Kidney (tissue), 13 donors: ENCODE measurements at regions not wholly inside any gene's neighbourhood (a gene's known extent, or its start where the extent isn't known, plus 50 kb on each side); places are given as distances from the start of the nearest gene placed in this dataset.

Source experiments
- DNase-seq, 5 donors: peaks; one replicate each; pipeline ENCODE4 v3.0.0-alpha.2; 2013 to 2020
- FAIRE-seq: peaks from 2 replicates; lab custom pipeline; 2012; peaks lifted over from hg19 to GRCh38; lab: Jason Lieb, UNC
- H3K27ac ChIP-seq, 2 donors: one replicate each; pipeline ENCODE4 v1.7.0; 2013; ENCODE audit warnings: low read depth in 2 of 2, low read length in 2 of 2, inconsistent platforms in 1 of 2
- H3K27me3 ChIP-seq: one replicate; pipeline ENCODE4 v1.7.1; 2013; ENCODE audit warnings: low read length, inconsistent platforms; ENCODE audit not compliant: control insufficient read depth, insufficient read depth
- H3K36me3 ChIP-seq, 3 donors: one replicate each; pipeline versions ENCODE4 v1.7.0 to v1.7.1; 2013; ENCODE audit warnings: low read length in 3 of 3, control low read depth in 1 of 3, inconsistent platforms in 1 of 3; ENCODE audit not compliant: insufficient read depth in 3 of 3, control insufficient read depth in 2 of 3
- H3K4me1 ChIP-seq, 3 donors: one replicate each; pipeline versions ENCODE4 v1.7.0 to v1.7.1; 2013; ENCODE audit warnings: low read length in 3 of 3, inconsistent platforms in 1 of 3, low read depth in 1 of 3; ENCODE audit not compliant: control insufficient read depth in 2 of 3, insufficient read depth in 2 of 3
- H3K4me3 ChIP-seq, 3 donors: one replicate each; pipeline versions ENCODE4 v1.7.0 to v1.8.1; 2013; ENCODE audit warnings: low read length in 3 of 3, control low read depth in 1 of 3, inconsistent platforms in 1 of 3
- H3K9ac ChIP-seq, 3 donors: one replicate each; pipeline versions ENCODE4 v1.7.0 to v1.7.1; 2013; ENCODE audit warnings: low read length in 3 of 3, control low read depth in 1 of 3, inconsistent platforms in 1 of 3
- H3K9me3 ChIP-seq, 3 donors: one replicate each; pipeline versions ENCODE4 v1.7.0 to v1.7.1; 2013; ENCODE audit warnings: low read length in 3 of 3, control low read depth in 1 of 3, inconsistent platforms in 1 of 3; ENCODE audit not compliant: control insufficient read depth in 2 of 3, insufficient read depth in 1 of 3
- CTCF ChIP-seq: IDR thresholded peaks from 3 replicates; pipeline ENCODE4 v1.5.1; 2012; ENCODE audit warnings: mild to moderate bottlenecking, moderate library complexity, borderline replicate concordance; ENCODE audit not compliant: insufficient read depth; ENCODE audit errors: extremely low read depth
- intact Hi-C: fragments of 100-400 bp; cut with DNase I; formaldehyde crosslinking; loops from one replicate; pipeline ENCODE4 v1.11.1; 2022
- donor health status: control.
- donor health status: control.
- donor health status: control.
- donor health status: control.
- donor health status: control.
- donor health status: DM: yes; HTN: yes; CAD: no.
- donor health status: Normal renal cell carcinoma (clear cell type).

- DNase-seq, result no peak
- H3K4me3 ChIP-seq, result no peak overlapping the region
- H3K27ac ChIP-seq, result no peak overlapping the region
- no peak overlapping the region for H3K9ac ChIP-seq
- TF ChIP-seq CTCF, result no peak
- no peaks in the 10 kb centered on the region for H3K27me3 ChIP-seq
- H3K36me3 ChIP-seq, result no peaks in the 10 kb centered on the region
- H3K9me3 ChIP-seq, result no peaks in the 10 kb centered on the region
- no peaks in the 10 kb centered on the region for H3K4me1 ChIP-seq
- intact Hi-C loops, result no loop called here
- FAIRE-seq, result no peak
Measured at GRCh38 chr4:176610594-176610993, 182.1 kb downstream of the VEGFC start.

- intact Hi-C loops, result no loop called here
- DNase-seq (no peak), FAIRE-seq (no peak)
- H3K27ac ChIP-seq, result no peak overlapping the region
- H3K9ac ChIP-seq, result no peak overlapping the region
- no peak for TF ChIP-seq CTCF
- no peaks in the 10 kb centered on the region for H3K9me3 ChIP-seq
- no peaks in the 10 kb centered on the region for H3K27me3 ChIP-seq
- no peaks in the 10 kb centered on the region for H3K4me1 ChIP-seq
- H3K36me3 ChIP-seq, result no peaks in the 10 kb centered on the region
- no peak overlapping the region for H3K4me3 ChIP-seq
Measured at GRCh38 chr4:176611381-176611780, 181.3 kb downstream of the VEGFC start.

- no peak overlapping the region for H3K27ac ChIP-seq
- DNase-seq, result no peak
- H3K4me3 ChIP-seq, result no peak overlapping the region
- intact Hi-C loops, result no loop called here
- FAIRE-seq, result no peak
- no peaks in the 10 kb centered on the region for H3K4me1 ChIP-seq
- H3K9me3 ChIP-seq, result no peaks in the 10 kb centered on the region
- H3K27me3 ChIP-seq, result no peaks in the 10 kb centered on the region
- TF ChIP-seq CTCF, result no peak
- H3K9ac ChIP-seq, result no peak overlapping the region
- H3K36me3 ChIP-seq, result no peaks in the 10 kb centered on the region
Measured at GRCh38 chr4:176611951-176612350, 180.8 kb downstream of the VEGFC start.

- H3K36me3 ChIP-seq, result no peaks in the 10 kb centered on the region
- H3K9me3 ChIP-seq, result no peaks in the 10 kb centered on the region
- no peaks in the 10 kb centered on the region for H3K27me3 ChIP-seq
- H3K4me1 ChIP-seq, result no peaks in the 10 kb centered on the region
- FAIRE-seq, result no peak
- H3K9ac ChIP-seq, result no peak overlapping the region
- TF ChIP-seq CTCF, result no peak
- H3K27ac ChIP-seq, result no peak overlapping the region
- no peak for DNase-seq
- intact Hi-C loops, result no loop called here
- no peak overlapping the region for H3K4me3 ChIP-seq
Measured at GRCh38 chr4:176614793-176615192, 177.9 kb downstream of the VEGFC start.
